PC-3 (cell line): ENCODE measurements at regions not wholly inside any gene's neighbourhood (a gene's known extent, or its start where the extent isn't known, plus 50 kb on each side); places are given as distances from the start of the nearest gene placed in this dataset.

Experiments
- CTCF ChIP-seq: fragments of 300-600 bp; sonication (generic); conservative IDR thresholded peaks from 2 replicates; pipeline ENCODE4 v1.5.1; 2017; ENCODE audit warnings: antibody characterized with exemption, low read depth, mild to moderate bottlenecking, low read length
- EZH2 ChIP-seq: fragments of 300-600 bp; sonication (generic); IDR thresholded peaks from one replicate; pipeline ENCODE4 v1.6.1; 2017; ENCODE audit warnings: antibody characterized with exemption, mild to moderate bottlenecking, low read length; ENCODE audit not compliant: unreplicated experiment

DNA sequence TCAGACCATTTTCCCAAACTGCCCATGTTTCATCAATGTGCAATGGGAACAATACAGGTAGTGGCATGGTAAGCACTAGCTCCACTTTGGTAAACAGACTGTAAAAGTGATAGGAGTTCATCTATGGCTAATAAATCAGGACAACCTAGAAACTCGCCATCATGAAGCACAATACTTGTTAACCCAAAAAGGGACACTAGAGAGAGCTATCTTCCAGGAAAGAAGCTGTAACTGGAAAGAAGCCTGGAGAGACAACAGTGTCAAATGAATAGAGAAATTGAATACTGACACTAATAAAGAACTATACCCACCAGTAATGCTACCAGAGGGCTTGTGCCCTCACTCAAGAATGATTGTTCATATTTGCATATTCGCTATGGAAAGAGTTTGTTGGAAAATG is 164.7 kb upstream of the RGS18 start:
- TF ChIP-seq CTCF (peak; percentile 50), EZH2 (no peak)
